HEK293T (cell line): ENCODE measurements at regions not wholly inside any gene's neighbourhood (a gene's known extent, or its start where the extent isn't known, plus 50 kb on each side); places are given as distances from the start of the nearest gene placed in this dataset.

Experiments used
- ELF4 ChIP-seq: fragments of 450-650 bp; IDR thresholded peaks from 2 replicates; pipeline ENCODE4 v1.6.1; 2017; ENCODE audit warnings: antibody characterized with exemption
- FOXK2 ChIP-seq: fragments of 450-650 bp; IDR thresholded peaks from 2 replicates; pipeline ENCODE4 v1.6.1; 2016; ENCODE audit warnings: mild to moderate bottlenecking
- HDGF ChIP-seq: fragments of 450-650 bp; IDR thresholded peaks from 2 replicates; pipeline ENCODE4 v1.6.1; 2017; ENCODE audit warnings: antibody characterized with exemption, borderline replicate concordance
- L3MBTL2 ChIP-seq: fragments of 450-650 bp; conservative IDR thresholded peaks from 2 replicates; pipeline ENCODE4 v1.6.1; 2016; ENCODE audit warnings: mild to moderate bottlenecking
- SP1 ChIP-seq: fragments of 450-650 bp; IDR thresholded peaks from 2 replicates; pipeline ENCODE4 v1.6.1; 2017
- SUZ12 ChIP-seq: fragments of 450-650 bp; IDR thresholded peaks from 2 replicates; pipeline ENCODE4 v1.6.1; 2016; ENCODE audit warnings: mild to moderate bottlenecking

- no peak for TF ChIP-seq ELF4
- TF ChIP-seq L3MBTL2, result no peak
- TF ChIP-seq FOXK2, result no peak
- no peak for TF ChIP-seq HDGF
- TF ChIP-seq SP1, result no peak
- TF ChIP-seq SUZ12, result no peak
Observed at GRCh38 chr6:50112981-50113857, 63.5 kb upstream of the DEFB112 start.
